Heart left ventricle (tissue), 16 donors: ENCODE measurements at regions not wholly inside any gene's neighbourhood (a gene's known extent, or its start where the extent isn't known, plus 50 kb on each side); places are given as distances from the start of the nearest gene placed in this dataset.

Source experiments
- ATAC-seq, 4 donors: fragments of 200-7000 bp; cut with Tn5 transposase; one replicate each; pipeline ENCODE4 v1.9.1; 2020 to 2022; ENCODE audit warnings: moderate library complexity in 4 of 4, mild to moderate bottlenecking in 3 of 4, moderate number of reproducible peaks in 1 of 4
- DNase-seq, 5 donors: peaks; one replicate each; pipeline ENCODE4 v3.0.0-alpha.2; 2020
- H3K27ac ChIP-seq, 12 donors: fragments of 200-600 bp; sonication (generic) in 4 of 12; one replicate each; pipeline versions ENCODE4 v1.5.0 to v1.8.0; 2016 to 2022; ENCODE audit warnings: mild to moderate bottlenecking in 2 of 12
- H3K27me3 ChIP-seq, 9 donors: fragments of 200-600 bp; sonication (generic) in 2 of 9; one replicate each; pipeline versions ENCODE4 v1.5.1 to v1.8.0; 2016 to 2022; ENCODE audit warnings: mild to moderate bottlenecking in 3 of 9
- H3K36me3 ChIP-seq, 9 donors: fragments of 200-600 bp; sonication (generic) in 2 of 9; one replicate each; pipeline versions ENCODE4 v1.5.0 to v1.8.0; 2018 to 2022; ENCODE audit warnings: mild to moderate bottlenecking in 2 of 9
- H3K4me1 ChIP-seq, 12 donors: fragments of 200-600 bp; sonication (generic) in 4 of 12; one replicate each; pipeline versions ENCODE4 v1.5.0 to v1.8.0; 2016 to 2022; ENCODE audit warnings: mild to moderate bottlenecking in 3 of 12
- H3K4me3 ChIP-seq, 12 donors: fragments of 200-600 bp; sonication (generic) in 4 of 12; one replicate each; pipeline versions ENCODE4 v1.5.0 to v1.8.0; 2017 to 2022; ENCODE audit warnings: mild to moderate bottlenecking in 9 of 12, moderate library complexity in 4 of 12
- H3K9me3 ChIP-seq, 12 donors: fragments of 200-600 bp; sonication (generic) in 4 of 12; one replicate each; pipeline versions ENCODE4 v1.5.0 to v1.8.0; 2016 to 2022; ENCODE audit warnings: mild to moderate bottlenecking in 1 of 12
- CTCF ChIP-seq, 12 donors: fragments of 200-600 bp; sonication (generic) in 4 of 12; IDR thresholded peaks; one replicate each; pipeline versions ENCODE4 v1.5.0 to v1.8.0; 2018 to 2022; ENCODE audit warnings: antibody characterized with exemption in 12 of 12, mild to moderate bottlenecking in 5 of 12
- POLR2A ChIP-seq, 2 donors: fragments of 450-650 bp; IDR thresholded peaks; one replicate each; pipeline ENCODE4 v1.6.1; 2017; ENCODE audit warnings: antibody characterized with exemption in 2 of 2, mild to moderate bottlenecking in 2 of 2, moderate library complexity in 2 of 2
- WGBS, 4 donors: extraction: QIAGEN DNeasy Blood & Tissue Kit in 2 of 4; methylation state at CpG; one replicate each; pipeline versions ENCODE4 v1.1.5 to v1.1.7; 2013 to 2018; 5-methylcytosine and 5-hydroxymethylcytosine counted together
- intact Hi-C, 10 donors: fragments of 100-400 bp; cut with DNase I; formaldehyde crosslinking; loops; one replicate each; pipeline versions ENCODE4 v1.11.1 to v1.14.2; 2022
- donor health status: ischemic (EF 13 %, LVEDD 7.1; RV severe dilation, severe dysfunction).
- donor health status: healthy with polysubstance abuse.
- donor health status: DM: no; HTN: yes; CAD: no.
- donor health status: DM: no; HTN: no; CAD: no.
- donor health status: ischemic (EF 25% LVEDD 6.9; RV normal size, moderate dysfunction).
- donor health status: ischemic (EF 25% LVEDD 5.7; RV mildly dilated, moderate dysfunction).
- donor health status: healthy.
- donor health status: DM: yes; HTN: yes; CAD: no.
- donor health status: ischemic (EF 35%, LVEDD 5.7; RV mildly dilated, moderate dysfunction).
- donor health status: nonischemic (EF 11% LVEDD 7.7; RV severe dilation, severe dysfunction).
- donor health status: DM: yes; HTN: yes; CAD: no.
- donor health status: PGD.
- donor health status: ischemic (EF 29% LVEDD 5.4; RV normal size, mild dysfunction).
- donor health status: nonischemic (EF 23%, LVEDD 6.1; RV moderate dilation, normal function).

- H3K27ac ChIP-seq = no peak overlapping the region
- ATAC-seq (no peak), DNase-seq (no peak)
- no peaks in the 10 kb centered on the region for H3K27me3 ChIP-seq
- H3K4me3 ChIP-seq = no peak overlapping the region
- no peaks in the 10 kb centered on the region for H3K36me3 ChIP-seq
- H3K4me1 ChIP-seq = no peaks in the 10 kb centered on the region
- intact Hi-C loops = no loop called here
- TF ChIP-seq POLR2A (IDR thresholded peaks at IDR 0.05) = no peak
- peak in 5 of 12 donors; percentile 15 to 30 (median 21) for TF ChIP-seq CTCF (IDR thresholded peaks at IDR 0.05)
- no peaks in the 10 kb centered on the region for H3K9me3 ChIP-seq
- 69 to 95% (median 90%) methylated on average over 1 of the region's 1 CpG for WGBS, 4 donors
These were observed 305.8 kb upstream of the SMARCA2 start for GRCh38 chr9:1709347-1709746.

GRCh38 chr9:1712861-1713450, 302.2 kb upstream of the SMARCA2 start:
- no peaks in the 10 kb centered on the region for H3K9me3 ChIP-seq
- DNase-seq (no peak), ATAC-seq (no peak)
- H3K4me3 ChIP-seq = no peak overlapping the region
- intact Hi-C loops = no loop called here
- H3K27ac ChIP-seq = no peak overlapping the region
- H3K36me3 ChIP-seq = no peaks in the 10 kb centered on the region
- no peaks in the 10 kb centered on the region for H3K27me3 ChIP-seq
- H3K4me1 ChIP-seq = no peaks in the 10 kb centered on the region
- 60 to 69% (median 66%) methylated on average over 6 of the region's 6 CpGs for WGBS, 4 donors
- TF ChIP-seq POLR2A (IDR thresholded peaks at IDR 0.05) = no peak
- no peak for TF ChIP-seq CTCF (IDR thresholded peaks at IDR 0.05)

GRCh38 chr9:1713841-1714240, 301.3 kb upstream of the SMARCA2 start:
- intact Hi-C loops = no loop called here
- Histone ChIP-seq H3K4me1 (no peaks in the 10 kb centered on the region), H3K27ac (no peak overlapping the region), H3K27me3 (no peaks in the 10 kb centered on the region), H3K36me3 (no peaks in the 10 kb centered on the region), H3K9me3 (no peaks in the 10 kb centered on the region), H3K4me3 (no peak overlapping the region)
- no peak for ATAC-seq
- WGBS, 4 donors = 62 to 95% (median 63%) methylated on average over 3 of the region's 3 CpGs
- DNase-seq = no peak
- TF ChIP-seq CTCF (IDR thresholded peaks at IDR 0.05) (no peak), POLR2A (IDR thresholded peaks at IDR 0.05) (no peak)

DNA sequence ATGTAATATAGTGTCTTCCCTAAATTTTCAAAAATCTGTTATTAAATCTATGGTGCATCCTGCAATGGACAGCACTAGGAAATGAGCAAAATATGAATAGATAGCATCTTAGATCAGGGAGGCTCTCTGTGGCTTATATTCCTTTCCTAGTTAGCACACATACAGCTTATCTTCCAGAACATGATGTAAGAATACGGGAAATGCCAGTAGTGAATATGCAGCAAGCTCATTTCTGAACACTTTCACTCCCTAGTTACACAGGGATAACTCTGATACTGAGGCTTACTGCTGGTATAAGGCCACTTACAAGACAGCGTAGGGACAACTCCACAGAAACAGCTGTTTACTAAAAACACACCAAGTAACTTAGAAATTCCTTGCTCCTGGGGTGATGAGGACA, 297.3 kb upstream of the SMARCA2 start:
- 13 to 31% (median 28%) methylated on average over 2 of the region's 2 CpGs for WGBS, 4 donors

More for the DNA sequence above, 297.3 kb upstream of the SMARCA2 start:
- Histone ChIP-seq H3K4me3 (no peak overlapping the region), H3K9me3 (no peaks in the 10 kb centered on the region), H3K36me3 (no peaks in the 10 kb centered on the region), H3K4me1 (no peaks in the 10 kb centered on the region), H3K27me3 (peaks cover 0 to 2% (median 0%) of the 10 kb centered on the region in 9 donors), H3K27ac (no peak overlapping the region)
- ATAC-seq = no peak
- intact Hi-C loops = no loop called here
- DNase-seq = no peak
- TF ChIP-seq POLR2A (IDR thresholded peaks at IDR 0.05) (no peak), CTCF (IDR thresholded peaks at IDR 0.05) (no peak)
